RCC 7860 (cell line): ENCODE measurements at regions not wholly inside any gene's neighbourhood (a gene's known extent, or its start where the extent isn't known, plus 50 kb on each side); places are given as distances from the start of the nearest gene placed in this dataset.
A peak's percentile ranks its signal among the peaks of the same experiment; 100 is the strongest.
"Not testable (repeated sequence)": the region's sequence is repeated elsewhere in the genome, so short reads cannot be mapped to it uniquely, and the experiment has no call there.

Experiments used
- DNase-seq: peaks from one replicate; pipeline ENCODE4 v3.0.0-alpha.2; 2015; ENCODE audit warnings: low spot score
- FAIRE-seq: peaks from 2 replicates; lab custom pipeline; 2012; peaks lifted over from hg19 to GRCh38; lab: Jason Lieb, UNC

DNA sequence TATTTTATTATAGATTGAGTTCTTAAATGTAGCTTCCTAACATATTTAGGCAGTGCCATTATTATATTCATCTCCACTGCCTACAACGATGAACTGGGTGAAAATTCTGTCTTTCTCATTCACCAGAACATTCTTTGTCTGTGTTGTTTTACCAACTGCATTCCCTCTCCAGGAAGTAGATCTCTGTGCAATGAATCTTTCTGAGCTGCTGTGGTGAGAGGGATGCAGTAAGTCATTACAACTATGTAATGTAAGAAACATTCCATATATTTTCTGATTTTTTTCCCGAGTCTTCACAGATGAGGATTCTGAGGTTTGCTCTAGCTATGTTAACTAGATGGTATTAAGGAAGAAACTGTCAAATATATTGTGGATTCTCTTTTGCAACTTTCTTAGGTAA, 811.9 kb upstream of the PCDH7 start:
- FAIRE-seq = no peak
- DNase-seq = no peak

DNA sequence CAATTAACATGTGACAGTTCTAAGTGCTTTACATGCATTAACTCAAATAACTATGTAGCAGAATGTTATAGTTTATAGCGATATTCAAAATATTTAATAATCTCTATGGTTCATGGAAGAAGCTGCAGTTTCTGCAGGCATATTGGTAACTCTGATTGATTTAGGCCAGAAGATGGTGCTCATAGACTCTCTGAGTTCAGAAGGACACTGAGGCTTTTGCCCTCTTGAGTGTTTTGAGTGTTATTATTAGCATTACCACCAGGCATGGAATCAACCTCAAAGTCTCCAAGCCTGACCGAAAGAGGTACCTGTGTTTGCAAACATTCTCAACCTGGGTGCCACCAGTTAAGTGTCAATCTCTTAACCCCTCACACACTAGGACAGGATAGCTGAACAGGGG, 792.3 kb upstream of the PCDH7 start:
- FAIRE-seq = no peak

DNA sequence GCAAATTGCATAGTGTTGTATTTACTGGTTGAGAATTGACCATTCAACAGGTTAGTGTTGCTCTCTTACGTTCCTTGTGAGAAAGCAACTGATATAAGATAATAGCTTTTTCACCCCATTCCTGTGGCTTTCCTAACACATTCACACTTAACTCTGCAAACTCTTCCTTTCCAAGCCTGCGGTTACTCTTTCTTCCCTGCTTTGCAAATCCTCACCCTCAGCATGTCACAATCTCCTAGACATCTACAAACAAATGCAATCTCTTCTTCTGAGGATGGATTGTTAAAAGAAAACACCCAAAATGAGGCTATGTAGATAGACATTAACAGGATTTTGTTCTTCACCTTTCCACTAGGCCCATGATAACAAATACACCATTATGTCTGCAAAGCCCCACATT, 771.7 kb upstream of the PCDH7 start:
- FAIRE-seq = no peak
- no peak for DNase-seq

More for the DNA sequence above, 792.3 kb upstream of the PCDH7 start:
- no peak for DNase-seq

DNA sequence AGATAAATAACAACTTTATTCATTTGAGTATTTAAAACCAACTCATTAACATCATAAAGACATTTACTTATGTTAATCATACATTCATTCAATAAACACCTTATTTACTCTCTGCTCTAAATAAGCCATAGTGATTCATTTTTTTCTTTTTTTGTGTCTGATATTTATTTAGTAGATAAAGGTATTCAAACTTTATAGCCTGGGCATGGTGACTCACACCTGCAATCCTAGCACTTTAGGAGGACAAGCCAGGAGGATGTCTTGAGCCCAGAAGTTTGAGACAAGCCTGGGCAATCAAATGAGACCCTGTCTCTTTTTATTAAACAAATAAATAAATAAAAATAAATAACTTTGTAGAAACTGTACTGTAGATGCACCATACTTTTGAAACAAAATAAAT, 771.3 kb upstream of the PCDH7 start:
- FAIRE-seq = no peak

DNA sequence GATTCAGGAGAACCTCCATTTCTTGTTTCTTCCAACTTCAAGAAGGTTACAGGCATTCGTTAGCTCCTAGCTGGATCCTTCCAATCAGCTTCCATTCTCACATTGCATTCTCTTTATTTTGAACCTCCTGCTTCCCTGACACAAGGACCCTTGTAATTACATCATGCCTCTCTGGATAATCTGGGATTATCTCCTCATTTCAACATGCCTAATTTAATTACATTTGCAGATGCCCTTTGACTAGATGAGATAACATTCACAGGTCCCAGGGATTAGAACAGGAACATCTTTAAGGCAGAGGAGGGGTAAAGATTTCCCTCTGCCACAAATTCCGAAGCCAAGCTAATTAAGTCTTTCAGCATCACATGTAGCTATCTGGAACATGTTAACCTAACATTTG, 753.8 kb upstream of the PCDH7 start:
- no peak for DNase-seq
- no peak for FAIRE-seq

More for the DNA sequence above, 771.3 kb upstream of the PCDH7 start:
- DNase-seq = no peak

GRCh38 chr4:29970626-29971025, 749.5 kb upstream of the PCDH7 start:
- DNase-seq (no peak), FAIRE-seq (no peak)

GRCh38 chr4:29972121-29972520, 748.0 kb upstream of the PCDH7 start:
- DNase-seq (no peak), FAIRE-seq (no peak)

GRCh38 chr4:29983890-29984289, 736.3 kb upstream of the PCDH7 start:
- no peak for DNase-seq
- FAIRE-seq = no peak

GRCh38 chr4:30001628-30002027, 718.5 kb upstream of the PCDH7 start:
- DNase-seq (no peak), FAIRE-seq (peak; percentile 38)

DNA sequence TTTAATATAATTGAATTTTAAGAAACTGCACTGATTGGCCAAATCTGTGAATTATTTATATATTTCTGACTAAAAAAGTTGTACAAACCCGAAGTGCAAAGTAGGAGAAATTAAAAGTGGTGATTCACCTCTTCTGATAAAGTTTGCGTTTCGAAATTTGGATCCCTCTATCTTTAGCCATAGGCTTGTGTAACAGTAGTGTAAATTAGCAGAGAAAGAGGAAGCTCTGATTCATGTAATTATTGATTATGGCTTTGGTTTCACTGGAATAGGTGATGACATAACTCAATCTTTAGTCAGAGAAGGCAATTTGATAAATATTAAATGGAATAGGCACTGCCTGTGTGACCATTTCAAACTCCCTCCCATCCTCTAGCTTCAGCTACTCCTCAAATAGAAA, 717.8 kb upstream of the PCDH7 start:
- FAIRE-seq = no peak

DNA sequence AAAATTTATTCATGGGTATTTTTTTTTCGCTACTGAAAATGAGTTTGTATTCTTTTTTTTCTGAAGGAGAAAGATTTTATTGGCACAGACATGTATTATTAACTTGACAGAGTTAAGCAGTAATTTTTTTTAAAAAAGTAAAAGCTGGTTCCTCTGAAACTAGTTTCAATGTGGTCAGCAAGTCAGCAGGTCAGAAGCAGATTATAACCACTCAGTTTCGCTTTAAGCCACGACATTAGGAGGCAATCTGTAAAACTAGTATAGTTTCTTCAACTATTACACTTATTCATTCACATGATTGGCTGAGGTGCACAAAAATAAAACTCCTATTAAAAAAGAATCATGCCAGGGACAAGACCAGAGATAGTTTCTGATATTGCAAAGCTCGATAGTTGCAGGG, 714.2 kb upstream of the PCDH7 start:
- FAIRE-seq (no peak), DNase-seq (no peak)

More for the DNA sequence above, 717.8 kb upstream of the PCDH7 start:
- DNase-seq = no peak

DNA sequence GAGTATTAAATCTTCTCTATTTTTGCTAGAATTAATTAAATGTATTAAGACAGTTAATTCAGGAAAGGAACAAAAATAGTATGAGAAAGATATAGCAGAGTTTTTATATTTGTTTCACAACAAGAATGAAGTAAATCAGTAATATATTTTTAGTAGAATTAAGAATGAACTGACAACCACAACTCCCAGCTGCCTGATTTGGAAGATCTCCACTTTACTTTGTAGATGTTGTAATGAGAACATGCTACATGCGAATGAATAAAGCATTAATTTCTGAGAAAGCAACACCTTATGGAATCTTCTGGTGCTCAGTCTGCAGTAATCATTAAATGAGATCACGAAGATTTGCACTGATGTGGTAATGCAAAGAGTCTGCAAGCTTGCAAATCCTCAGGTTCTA, 695.6 kb upstream of the PCDH7 start:
- FAIRE-seq = no peak

DNA sequence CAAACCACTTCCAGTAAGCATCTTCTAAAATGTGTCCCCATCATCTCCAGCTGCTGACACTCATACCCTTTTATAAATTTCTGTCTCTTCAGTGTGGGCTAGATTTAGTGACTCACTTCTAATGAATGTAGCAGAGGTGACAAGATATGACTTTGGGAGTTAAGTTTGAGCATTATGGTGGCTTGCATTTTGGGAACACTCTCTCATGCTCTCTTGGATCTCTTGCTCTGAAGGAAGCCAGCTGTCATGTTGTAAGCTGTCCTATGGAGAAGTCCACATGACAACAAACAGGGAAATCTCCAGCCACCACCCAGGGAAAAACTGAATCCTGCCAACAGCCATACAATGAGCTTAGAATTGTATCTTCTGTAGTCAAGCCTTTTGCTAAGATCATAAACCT, 691.3 kb upstream of the PCDH7 start:
- DNase-seq (no peak), FAIRE-seq (no peak)

More for the DNA sequence above, 695.6 kb upstream of the PCDH7 start:
- DNase-seq = no peak

DNA sequence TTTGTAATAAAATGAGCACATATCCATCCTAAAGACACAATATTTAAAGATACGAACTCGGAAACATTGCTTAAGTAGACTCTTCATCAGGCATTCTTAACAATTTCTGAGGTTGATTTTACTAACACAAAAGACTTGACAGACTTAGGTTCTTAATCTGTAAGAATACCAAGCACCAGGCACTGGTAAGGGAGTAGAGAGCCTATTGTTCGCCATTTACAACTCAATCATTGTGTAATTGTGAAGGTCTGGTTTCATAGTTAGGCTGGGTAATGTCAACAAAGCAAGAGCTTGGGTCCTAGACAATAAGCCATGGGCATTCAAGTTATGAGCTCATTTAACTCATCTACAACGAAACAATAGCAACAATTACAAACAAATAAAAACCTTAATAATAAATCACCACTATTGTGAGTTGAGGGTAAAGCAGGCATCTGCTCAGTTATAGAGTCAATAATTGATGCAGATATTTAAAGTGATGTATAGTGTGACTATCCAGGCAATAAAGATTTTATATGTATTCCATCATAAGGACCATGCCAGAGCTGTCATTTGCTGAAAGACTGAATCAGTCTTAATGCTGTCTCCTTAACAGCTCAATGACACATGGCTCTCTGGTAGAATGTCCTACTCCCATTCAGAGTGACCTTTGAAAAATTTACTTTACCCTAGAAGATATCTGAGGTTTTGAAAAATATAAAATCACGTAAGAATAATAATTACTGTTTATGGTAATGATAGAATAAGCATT, 664.0 kb upstream of the PCDH7 start:
- no peak for FAIRE-seq

GRCh38 chr4:30068234-30068633, 651.9 kb upstream of the PCDH7 start:
- DNase-seq (no peak), FAIRE-seq (no peak)

More for the DNA sequence above, 664.0 kb upstream of the PCDH7 start:
- no peak for DNase-seq

DNA sequence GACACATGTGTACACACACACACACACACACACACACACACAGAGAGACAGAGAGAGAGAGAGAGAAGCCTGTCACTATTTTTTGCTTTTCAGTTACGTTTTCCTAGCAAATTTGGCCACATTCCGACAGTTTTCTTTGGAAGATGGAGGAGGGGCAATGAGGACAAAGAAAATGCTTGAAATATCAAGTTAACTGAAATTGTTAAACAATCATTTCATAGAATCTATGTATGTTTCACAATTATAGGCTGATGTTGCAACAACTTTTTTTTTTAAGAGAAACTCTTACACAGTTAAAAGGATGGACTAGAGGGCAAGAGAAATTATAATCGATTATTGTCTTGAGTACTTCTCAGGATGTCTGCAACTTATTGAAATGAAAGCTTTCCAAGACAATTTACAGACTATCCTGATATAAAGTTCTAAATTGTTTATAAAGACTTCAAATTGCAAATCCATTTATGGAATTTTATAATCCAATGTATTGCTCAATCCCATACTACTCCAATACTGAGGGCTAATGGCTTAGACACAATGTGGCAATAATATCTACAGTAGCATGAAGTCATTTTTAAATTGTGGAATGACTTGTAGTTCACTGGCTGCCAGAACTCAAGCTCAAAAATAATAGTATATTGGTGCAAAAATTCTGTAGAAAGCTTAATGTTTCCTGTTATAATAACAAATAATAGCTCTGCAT, 647.0 kb upstream of the PCDH7 start:
- no peak for DNase-seq
- FAIRE-seq = no peak

- not testable (repeated sequence) for DNase-seq, FAIRE-seq
Observed at GRCh38 chr4:30092420-30093128, 627.6 kb upstream of the PCDH7 start.

GRCh38 chr4:30094887-30095286, 625.3 kb upstream of the PCDH7 start:
- DNase-seq (no peak), FAIRE-seq (no peak)

DNA sequence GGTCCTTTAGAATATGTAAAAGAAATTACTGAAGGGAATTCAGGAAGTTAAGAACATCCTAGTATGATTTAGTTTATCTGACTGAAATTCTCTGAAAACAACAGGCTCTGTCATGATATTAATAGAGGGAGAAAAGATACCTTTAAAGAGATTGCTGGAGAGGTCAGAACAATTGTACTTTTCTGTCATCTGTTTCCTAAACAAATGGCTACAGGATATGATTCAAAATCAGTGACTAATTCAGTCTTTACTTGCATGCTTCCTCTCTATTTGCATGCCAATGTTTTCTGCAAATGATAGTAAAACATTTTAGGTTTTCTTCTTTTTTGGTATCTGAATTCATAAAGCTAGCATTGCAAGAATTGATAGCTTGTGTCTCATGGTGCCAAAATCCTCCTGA, 616.7 kb upstream of the PCDH7 start:
- no peak for DNase-seq
- no peak for FAIRE-seq

DNA sequence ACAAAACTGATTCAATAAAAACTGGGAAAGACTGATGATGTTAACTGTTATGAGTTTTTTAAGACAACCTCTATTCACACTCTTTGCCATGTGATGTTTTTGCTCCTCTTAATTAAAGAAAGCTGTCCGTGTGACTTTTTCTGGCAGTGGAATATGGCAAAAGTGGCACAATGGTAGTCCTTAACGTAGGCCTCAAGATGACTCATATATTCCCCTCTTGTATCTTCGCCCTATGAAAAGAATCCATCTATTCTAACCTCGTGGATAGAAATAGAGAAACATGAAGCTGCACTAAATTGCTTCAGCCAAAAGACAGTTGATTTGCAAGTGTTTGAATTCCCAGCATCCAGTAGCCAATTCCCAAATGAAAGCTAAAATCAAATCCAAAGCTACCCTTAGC, 603.8 kb upstream of the PCDH7 start:
- DNase-seq (no peak), FAIRE-seq (no peak)

- DNase-seq (no peak), FAIRE-seq (no peak)
Observed at GRCh38 chr4:30117433-30117832, 602.7 kb upstream of the PCDH7 start.

GRCh38 chr4:30122711-30123110, 597.5 kb upstream of the PCDH7 start:
- FAIRE-seq (no peak), DNase-seq (no peak)
